ENCODE measurements at regions not wholly inside any gene's neighbourhood (a gene's known extent, or its start where the extent isn't known, plus 50 kb on each side); places are given as distances from the start of the nearest gene placed in this dataset.

DNA sequence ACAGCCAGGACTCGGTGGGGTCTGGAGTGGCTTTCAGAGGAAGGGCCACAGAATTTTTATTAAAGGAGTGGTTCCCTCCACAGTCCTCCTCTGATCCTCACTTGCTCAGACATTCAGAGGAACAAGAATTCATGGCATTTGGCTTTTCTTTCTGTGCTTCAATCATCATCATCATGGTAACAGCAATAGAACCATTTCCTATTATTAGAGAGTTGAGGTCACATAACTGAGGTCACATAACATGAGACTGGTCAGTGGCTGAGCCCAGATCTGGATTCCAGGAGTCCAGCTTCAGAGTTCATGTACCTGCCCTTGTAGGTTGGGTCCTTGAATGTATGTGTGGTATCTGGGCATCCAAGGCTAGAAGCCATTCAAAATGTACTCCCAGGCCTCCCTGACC is 177.3 kb upstream of the GRB10 start:
- Histone ChIP-seq H3K27me3 (ENCODE audit: insufficient read depth, low read length) (no peaks in the 10 kb centered on the region), H3K9me3 (ENCODE audit: insufficient read depth, low read depth, low read length) (no peaks in the 10 kb centered on the region), H3K4me2 (ENCODE audit: low read length) (no peak overlapping the region), H3K36me3 (ENCODE audit: insufficient read depth, low read length) (no peaks in the 10 kb centered on the region), H4K20me1 (ENCODE audit: insufficient read depth, low read length) (no peaks in the 10 kb centered on the region), H3K27ac (ENCODE audit: low read depth, low read length) (no peak overlapping the region), H3K4me3 (ENCODE audit: insufficient read depth, low read depth, low read length) (no peak overlapping the region), H3K9ac (ENCODE audit: low read length) (no peak overlapping the region), H3K4me1 (ENCODE audit: insufficient read depth, low read length) (peaks cover 15% of the 10 kb centered on the region), H3K79me2 (ENCODE audit: insufficient read depth, low read length) (no peaks in the 10 kb centered on the region), H2AFZ (ENCODE audit: low read depth, low read length) (no peak overlapping the region)
- Mint-ChIP-seq H3K4me1 (ENCODE audit: low read depth, unreplicated experiment) (peaks cover 8% of the 10 kb centered on the region), H3K4me3 (ENCODE audit: unreplicated experiment) (no peak overlapping the region), H3K27ac (ENCODE audit: unreplicated experiment) (no peak overlapping the region), H3K36me3 (ENCODE audit: low read depth, unreplicated experiment) (peaks cover 2% of the 10 kb centered on the region), H3K9me3 (ENCODE audit: unreplicated experiment) (peaks cover 4% of the 10 kb centered on the region), H3K27me3 (ENCODE audit: low read depth, unreplicated experiment) (peaks cover 18% of the 10 kb centered on the region)
- TF ChIP-seq, protein P1, sequence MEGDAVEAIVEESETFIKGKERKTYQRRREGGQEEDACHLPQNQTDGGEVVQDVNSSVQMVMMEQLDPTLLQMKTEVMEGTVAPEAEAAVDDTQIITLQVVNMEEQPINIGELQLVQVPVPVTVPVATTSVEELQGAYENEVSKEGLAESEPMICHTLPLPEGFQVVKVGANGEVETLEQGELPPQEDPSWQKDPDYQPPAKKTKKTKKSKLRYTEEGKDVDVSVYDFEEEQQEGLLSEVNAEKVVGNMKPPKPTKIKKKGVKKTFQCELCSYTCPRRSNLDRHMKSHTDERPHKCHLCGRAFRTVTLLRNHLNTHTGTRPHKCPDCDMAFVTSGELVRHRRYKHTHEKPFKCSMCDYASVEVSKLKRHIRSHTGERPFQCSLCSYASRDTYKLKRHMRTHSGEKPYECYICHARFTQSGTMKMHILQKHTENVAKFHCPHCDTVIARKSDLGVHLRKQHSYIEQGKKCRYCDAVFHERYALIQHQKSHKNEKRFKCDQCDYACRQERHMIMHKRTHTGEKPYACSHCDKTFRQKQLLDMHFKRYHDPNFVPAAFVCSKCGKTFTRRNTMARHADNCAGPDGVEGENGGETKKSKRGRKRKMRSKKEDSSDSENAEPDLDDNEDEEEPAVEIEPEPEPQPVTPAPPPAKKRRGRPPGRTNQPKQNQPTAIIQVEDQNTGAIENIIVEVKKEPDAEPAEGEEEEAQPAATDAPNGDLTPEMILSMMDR (IDR thresholded peaks at IDR 0.05; ENCODE audit: insufficient read depth, low read depth, low read length), result no peak
- TF ChIP-seq EZH2 (IDR thresholded peaks at IDR 0.05; ENCODE audit: insufficient read depth, low read length), result no peak
- DNase-seq (ENCODE audit: low read depth), result no peak
- no peak for FAIRE-seq

DNA sequence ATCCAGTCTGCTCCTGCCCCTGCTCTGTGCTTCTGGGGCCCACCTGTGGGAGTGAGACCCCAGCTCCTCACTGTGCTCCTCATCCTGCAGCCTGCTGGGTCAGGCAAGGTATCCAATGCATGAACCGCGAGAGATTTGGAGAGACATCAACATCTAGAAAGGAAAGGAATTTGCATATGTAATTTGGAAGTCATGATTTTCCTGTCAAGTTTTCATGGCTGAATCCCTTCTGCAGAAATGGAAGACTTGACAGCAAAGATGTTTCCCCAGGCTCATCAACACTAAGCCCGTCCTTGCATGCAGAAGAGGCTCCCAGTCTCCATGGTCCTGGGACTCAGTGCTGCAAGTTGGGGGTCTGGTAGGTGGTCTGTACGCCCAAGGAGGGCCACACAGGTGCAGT is 176.9 kb upstream of the GRB10 start:
- H3K9ac ChIP-seq (ENCODE audit: low read length), result no peak overlapping the region
- H2AFZ ChIP-seq (ENCODE audit: low read depth, low read length), result no peak overlapping the region
- no peaks in the 10 kb centered on the region for H3K36me3 ChIP-seq (ENCODE audit: insufficient read depth, low read length)
- peaks cover 18% of the 10 kb centered on the region for H3K27me3 Mint-ChIP-seq (ENCODE audit: low read depth, unreplicated experiment)
- H3K27me3 ChIP-seq (ENCODE audit: insufficient read depth, low read length), result no peaks in the 10 kb centered on the region
- no peak overlapping the region for H3K4me3 Mint-ChIP-seq (ENCODE audit: unreplicated experiment)
- no peaks in the 10 kb centered on the region for H3K9me3 ChIP-seq (ENCODE audit: insufficient read depth, low read depth, low read length)
- peaks cover 6% of the 10 kb centered on the region for H3K9me3 Mint-ChIP-seq (ENCODE audit: unreplicated experiment)
- TF ChIP-seq, protein P1 (IDR thresholded peaks at IDR 0.05; ENCODE audit: insufficient read depth, low read depth, low read length), result no peak
- no peak for TF ChIP-seq EZH2 (IDR thresholded peaks at IDR 0.05; ENCODE audit: insufficient read depth, low read length)
- H3K27ac ChIP-seq (ENCODE audit: low read depth, low read length), result no peak overlapping the region
- H3K4me3 ChIP-seq (ENCODE audit: insufficient read depth, low read depth, low read length), result no peak overlapping the region
- H3K4me2 ChIP-seq (ENCODE audit: low read length), result no peak overlapping the region
- H4K20me1 ChIP-seq (ENCODE audit: insufficient read depth, low read length), result no peaks in the 10 kb centered on the region
- H3K27ac Mint-ChIP-seq (ENCODE audit: unreplicated experiment), result no peak overlapping the region
- DNase-seq (ENCODE audit: low read depth), result no peak
- H3K79me2 ChIP-seq (ENCODE audit: insufficient read depth, low read length), result no peaks in the 10 kb centered on the region
- FAIRE-seq, result no peak
- peaks cover 18% of the 10 kb centered on the region for H3K4me1 ChIP-seq (ENCODE audit: insufficient read depth, low read length)
- peaks cover 2% of the 10 kb centered on the region for H3K36me3 Mint-ChIP-seq (ENCODE audit: low read depth, unreplicated experiment)
- peaks cover 9% of the 10 kb centered on the region for H3K4me1 Mint-ChIP-seq (ENCODE audit: low read depth, unreplicated experiment)

DNA sequence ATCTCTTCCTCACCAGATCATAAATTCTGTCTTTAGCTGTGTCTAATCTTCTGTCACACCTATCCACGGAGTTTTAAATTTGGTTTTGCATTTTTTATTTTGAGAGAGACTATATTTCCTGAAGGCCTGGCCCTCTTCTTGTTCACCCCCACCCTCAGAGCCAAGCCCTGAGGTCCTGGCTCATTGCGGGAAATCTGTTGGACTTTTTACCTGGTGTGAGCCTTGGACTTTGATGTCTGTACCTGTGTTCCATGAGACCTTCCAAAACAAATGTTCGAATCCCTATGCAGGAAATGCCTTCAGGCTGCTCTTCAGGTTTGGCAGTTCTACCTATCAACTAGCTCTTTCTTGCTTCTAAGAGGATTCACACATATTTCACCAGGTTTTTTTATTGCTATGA is 175.2 kb upstream of the GRB10 start:
- Histone ChIP-seq H2AFZ (ENCODE audit: low read depth, low read length) (no peak overlapping the region), H3K4me3 (ENCODE audit: insufficient read depth, low read depth, low read length) (no peak overlapping the region), H4K20me1 (ENCODE audit: insufficient read depth, low read length) (no peaks in the 10 kb centered on the region), H3K9ac (ENCODE audit: low read length) (no peak overlapping the region), H3K27ac (ENCODE audit: low read depth, low read length) (no peak overlapping the region), H3K36me3 (ENCODE audit: insufficient read depth, low read length) (no peaks in the 10 kb centered on the region), H3K9me3 (ENCODE audit: insufficient read depth, low read depth, low read length) (no peaks in the 10 kb centered on the region), H3K4me2 (ENCODE audit: low read length) (no peak overlapping the region), H3K4me1 (ENCODE audit: insufficient read depth, low read length) (peaks cover 23% of the 10 kb centered on the region), H3K27me3 (ENCODE audit: insufficient read depth, low read length) (no peaks in the 10 kb centered on the region), H3K79me2 (ENCODE audit: insufficient read depth, low read length) (no peaks in the 10 kb centered on the region)
- H3K9me3 Mint-ChIP-seq (ENCODE audit: unreplicated experiment), result peaks cover 6% of the 10 kb centered on the region
- H3K36me3 Mint-ChIP-seq (ENCODE audit: low read depth, unreplicated experiment), result peaks cover 2% of the 10 kb centered on the region
- TF ChIP-seq, protein P1 (IDR thresholded peaks at IDR 0.05; ENCODE audit: insufficient read depth, low read depth, low read length), result no peak
- TF ChIP-seq EZH2 (IDR thresholded peaks at IDR 0.05; ENCODE audit: insufficient read depth, low read length), result no peak
- peaks cover 18% of the 10 kb centered on the region for H3K27me3 Mint-ChIP-seq (ENCODE audit: low read depth, unreplicated experiment)
- FAIRE-seq (no peak), DNase-seq (ENCODE audit: low read depth) (no peak)
- no peak overlapping the region for H3K27ac Mint-ChIP-seq (ENCODE audit: unreplicated experiment)
- H3K4me3 Mint-ChIP-seq (ENCODE audit: unreplicated experiment), result no peak overlapping the region
- peaks cover 22% of the 10 kb centered on the region for H3K4me1 Mint-ChIP-seq (ENCODE audit: low read depth, unreplicated experiment)
